KG1 (cell line): ENCODE measurements at regions not wholly inside any gene's neighbourhood (a gene's known extent, or its start where the extent isn't known, plus 50 kb on each side); places are given as distances from the start of the nearest gene placed in this dataset.

Experiments
- DNase-seq: peaks from one replicate; lab custom pipeline; 2025; lab: John Stamatoyannopoulos, UW

DNA sequence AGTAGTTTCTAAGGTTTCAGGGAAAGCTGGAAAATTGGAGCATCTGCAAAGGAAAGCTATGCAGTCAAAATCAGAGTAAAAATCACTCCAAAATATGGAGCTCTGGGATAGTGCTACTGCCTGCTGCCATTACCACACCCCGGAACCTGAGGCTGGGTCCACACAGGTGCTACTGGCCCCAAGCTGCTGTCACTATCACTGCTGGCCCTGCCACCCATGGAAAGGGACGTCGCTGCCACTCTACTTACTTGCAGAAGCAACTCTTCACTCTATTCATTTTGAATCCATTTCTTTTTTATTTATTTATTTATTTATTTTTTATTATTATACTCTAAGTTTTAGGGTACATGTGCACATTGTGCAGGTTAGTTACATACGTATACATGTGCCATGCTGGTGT, 60.3 kb upstream of the RGS18 start:
- no peak for DNase-seq

GRCh38 chr1:192099328-192099727, 58.9 kb upstream of the RGS18 start:
- no peak for DNase-seq

GRCh38 chr1:192100686-192101468, 57.4 kb upstream of the RGS18 start:
- DNase-seq: no peak

GRCh38 chr1:192104128-192104527, 54.1 kb upstream of the RGS18 start:
- DNase-seq: no peak

GRCh38 chr1:192104852-192105251, 53.4 kb upstream of the RGS18 start:
- no peak for DNase-seq

GRCh38 chr1:192108161-192108560, 50.1 kb upstream of the RGS18 start:
- no peak for DNase-seq
